ENCODE measurements at regions not wholly inside any gene's neighbourhood (a gene's known extent, or its start where the extent isn't known, plus 50 kb on each side); places are given as distances from the start of the nearest gene placed in this dataset.

GRCh38 chr6:148671085-148671484, 75.7 kb upstream of the UST start:
- Histone ChIP-seq H3K4me3 (no peak overlapping the region), H3K4me1 (replicated peaks in 1 of 2) (no peaks in the 10 kb centered on the region), H3K27ac (no peak overlapping the region)
- WGBS, 10 experiments = 50 to 78% (median 71%) methylated on average over 1 to 6 of the region's 8 CpGs; no CpG with 5 or more reads in 5 of the 10 experiments
- ATAC-seq (replicated peaks in 6 of 8) = no peak
- in situ Hi-C loops (cut with MboI; ENCODE audit: low pct_unique_long_range_greater_than_20kb in 2 of 9, low sequenced_read_pairs in 9 of 9, unreplicated experiment in 9 of 9) = no loop called here

DNA sequence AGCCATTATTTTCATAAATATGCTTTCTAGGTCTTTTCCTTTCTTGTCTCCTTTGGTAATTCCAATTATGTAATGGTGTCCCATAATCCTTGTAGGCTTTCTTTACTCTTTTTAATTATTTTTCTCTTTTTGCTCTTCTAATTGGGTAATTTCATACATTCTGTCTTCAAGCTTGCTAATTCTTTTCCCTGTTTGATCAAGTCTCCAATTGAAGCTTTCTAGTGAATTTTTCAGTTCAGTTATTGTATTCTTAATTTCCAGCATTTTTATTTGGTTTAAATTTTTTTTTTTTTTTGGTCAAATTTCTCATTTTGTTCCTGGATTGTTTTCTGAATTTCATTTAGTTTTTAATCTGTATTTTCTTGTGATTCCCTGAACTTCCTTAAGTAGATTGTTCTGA, 74.9 kb upstream of the UST start:
- in situ Hi-C loops (cut with MboI; ENCODE audit: low pct_unique_long_range_greater_than_20kb in 2 of 9, low sequenced_read_pairs in 9 of 9, unreplicated experiment in 9 of 9) = no loop called here
- Histone ChIP-seq H3K27ac (no peak overlapping the region), H3K4me3 (no peak overlapping the region), H3K4me1 (replicated peaks in 1 of 2) (no peaks in the 10 kb centered on the region)
- ATAC-seq (replicated peaks in 6 of 8) = no peak

- WGBS, 10 experiments = 33 to 100% (median 83%) methylated on average over 1 of the region's 1 CpG; no CpG with 5 or more reads in 2 of the 10 experiments
- no peak overlapping the region for H3K4me3 ChIP-seq
- H3K27ac ChIP-seq = no peak overlapping the region
- H3K4me1 ChIP-seq (replicated peaks in 1 of 2) = no peaks in the 10 kb centered on the region
- no peak for ATAC-seq (replicated peaks in 6 of 8)
- in situ Hi-C loops (cut with MboI; ENCODE audit: low pct_unique_long_range_greater_than_20kb in 2 of 9, low sequenced_read_pairs in 9 of 9, unreplicated experiment in 9 of 9) = no loop called here
These were observed 72.5 kb upstream of the UST start for GRCh38 chr6:148674306-148674705.

GRCh38 chr6:148677594-148678476, 69.0 kb upstream of the UST start:
- H3K27ac ChIP-seq = no peak overlapping the region
- 50 to 88% (median 77%) methylated on average over 2 to 8 of the region's 8 CpGs for WGBS, 10 experiments
- in situ Hi-C loops (cut with MboI; ENCODE audit: low pct_unique_long_range_greater_than_20kb in 2 of 9, low sequenced_read_pairs in 9 of 9, unreplicated experiment in 9 of 9) = no loop called here
- no peak overlapping the region for H3K4me3 ChIP-seq
- ATAC-seq (replicated peaks in 6 of 8) = peak in 5 of 8 experiments; percentile 42 to 93 (median 65)
- H3K4me1 ChIP-seq (replicated peaks in 1 of 2) = no peaks in the 10 kb centered on the region

- 73 to 100% (median 81%) methylated on average over 1 to 3 of the region's 4 CpGs; no CpG with 5 or more reads in 4 of the 10 experiments for WGBS, 10 experiments
- Histone ChIP-seq H3K27ac (no peak overlapping the region), H3K4me1 (replicated peaks in 1 of 2) (no peaks in the 10 kb centered on the region), H3K4me3 (no peak overlapping the region)
- in situ Hi-C loops (cut with MboI; ENCODE audit: low pct_unique_long_range_greater_than_20kb in 2 of 9, low sequenced_read_pairs in 9 of 9, unreplicated experiment in 9 of 9) = no loop called here
- no peak for ATAC-seq (replicated peaks in 6 of 8)
These were observed 68.1 kb upstream of the UST start for GRCh38 chr6:148678682-148679081.

DNA sequence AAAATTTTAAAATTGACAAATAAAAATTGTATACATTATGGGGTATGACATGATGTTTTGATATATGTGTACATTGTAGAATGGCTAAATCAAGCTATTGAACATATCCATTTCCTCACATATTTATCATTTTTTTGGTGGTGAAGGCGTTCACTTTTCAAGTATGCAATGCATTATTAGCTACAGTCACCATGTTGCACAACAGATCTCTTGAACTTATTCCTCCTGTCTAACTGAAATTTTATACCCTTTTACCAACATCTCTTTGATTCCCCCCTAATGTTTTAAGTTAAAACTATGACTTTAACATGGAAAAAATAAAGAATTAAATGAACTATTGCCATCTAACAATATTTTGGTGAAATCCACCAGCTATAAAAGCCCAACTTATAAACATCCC, 65.2 kb upstream of the UST start:
- no peak overlapping the region for H3K27ac ChIP-seq
- in situ Hi-C loops (cut with MboI; ENCODE audit: low pct_unique_long_range_greater_than_20kb in 2 of 9, low sequenced_read_pairs in 9 of 9, unreplicated experiment in 9 of 9) = no loop called here
- no peak overlapping the region for H3K4me3 ChIP-seq
- WGBS, 10 experiments = 0 to 100% (median 75%) methylated on average over 1 of the region's 1 CpG; no CpG with 5 or more reads in 1 of the 10 experiments
- ATAC-seq (replicated peaks in 6 of 8) = peak in 1 of 8 experiments; percentile 35
- no peaks in the 10 kb centered on the region for H3K4me1 ChIP-seq (replicated peaks in 1 of 2)

GRCh38 chr6:148682252-148682651, 64.6 kb upstream of the UST start:
- WGBS, 10 experiments = 6 to 97% (median 88%) methylated on average over 2 to 10 of the region's 14 CpGs; no CpG with 5 or more reads in 1 of the 10 experiments
- in situ Hi-C loops (cut with MboI; ENCODE audit: low pct_unique_long_range_greater_than_20kb in 2 of 9, low sequenced_read_pairs in 9 of 9, unreplicated experiment in 9 of 9) = no loop called here
- Histone ChIP-seq H3K4me1 (replicated peaks in 1 of 2) (no peaks in the 10 kb centered on the region), H3K4me3 (no peak overlapping the region), H3K27ac (no peak overlapping the region)
- no peak for ATAC-seq (replicated peaks in 6 of 8)

GRCh38 chr6:148682990-148683389, 63.8 kb upstream of the UST start:
- in situ Hi-C loops (cut with MboI; ENCODE audit: low pct_unique_long_range_greater_than_20kb in 2 of 9, low sequenced_read_pairs in 9 of 9, unreplicated experiment in 9 of 9) = no loop called here
- no peak overlapping the region for H3K27ac ChIP-seq
- WGBS, 10 experiments = 40 to 100% (median 83%) methylated on average over 1 to 4 of the region's 5 CpGs; no CpG with 5 or more reads in 1 of the 10 experiments
- H3K4me3 ChIP-seq = no peak overlapping the region
- H3K4me1 ChIP-seq (replicated peaks in 1 of 2) = no peaks in the 10 kb centered on the region
- no peak for ATAC-seq (replicated peaks in 6 of 8)

DNA sequence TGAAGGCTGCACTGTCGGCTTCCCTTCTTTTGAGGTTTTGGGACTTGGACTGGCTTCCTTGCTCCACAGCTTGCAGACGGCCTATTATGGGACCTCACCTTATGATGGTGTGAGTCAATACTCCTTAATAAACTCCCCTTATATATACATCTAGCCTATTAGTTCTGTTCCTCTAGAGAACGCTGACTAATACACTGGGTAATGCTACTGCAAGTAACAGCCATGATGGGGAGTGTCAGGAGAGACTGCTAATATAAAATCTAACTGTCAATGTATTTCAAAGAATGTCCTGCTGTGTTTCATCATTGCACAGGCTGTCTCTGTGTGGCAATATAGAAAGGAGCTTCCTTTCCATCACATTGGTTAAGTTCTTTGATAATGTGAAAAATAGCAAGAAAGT, 57.7 kb upstream of the UST start:
- Histone ChIP-seq H3K4me3 (no peak overlapping the region), H3K4me1 (replicated peaks in 1 of 2) (peaks cover 0 to 3% of the 10 kb centered on the region in 2 donors), H3K27ac (no peak overlapping the region)
- WGBS, 10 experiments = 11 to 100% (median 84%) methylated on average over 1 to 2 of the region's 3 CpGs; no CpG with 5 or more reads in 4 of the 10 experiments
- in situ Hi-C loops (cut with MboI; ENCODE audit: low pct_unique_long_range_greater_than_20kb in 2 of 9, low sequenced_read_pairs in 9 of 9, unreplicated experiment in 9 of 9) = no loop called here
- no peak for ATAC-seq (replicated peaks in 6 of 8)

GRCh38 chr6:148693882-148694484, 52.8 kb upstream of the UST start:
- WGBS, 10 experiments = 71 to 100% (median 93%) methylated on average over 1 to 3 of the region's 3 CpGs; no CpG with 5 or more reads in 2 of the 10 experiments
- Histone ChIP-seq H3K4me1 (replicated peaks in 1 of 2) (peaks cover 0 to 3% of the 10 kb centered on the region in 2 donors), H3K4me3 (no peak overlapping the region), H3K27ac (no peak overlapping the region)
- in situ Hi-C loops (cut with MboI; ENCODE audit: low pct_unique_long_range_greater_than_20kb in 2 of 9, low sequenced_read_pairs in 9 of 9, unreplicated experiment in 9 of 9) = no loop called here
- ATAC-seq (replicated peaks in 6 of 8) = no peak
